Stimulated activated naive CD8-positive, alpha-beta T cell treated with anti-CD3 and anti-CD28 coated beads, Interleukin-15, Interleukin-2, amounts not matched to agents 100 U/mL and 50 U/mL, for 24 hours (primary cell): ENCODE measurements at regions not wholly inside any gene's neighbourhood (a gene's known extent, or its start where the extent isn't known, plus 50 kb on each side); places are given as distances from the start of the nearest gene placed in this dataset.

Experiments used
- ATAC-seq: fragments of 150-1000 bp; cut with Tn5 transposase; one replicate; pipeline ENCODE4 v1.10.0; 2021
- DNase-seq: peaks from one replicate; pipeline ENCODE4 v3.0.0; 2021

DNA sequence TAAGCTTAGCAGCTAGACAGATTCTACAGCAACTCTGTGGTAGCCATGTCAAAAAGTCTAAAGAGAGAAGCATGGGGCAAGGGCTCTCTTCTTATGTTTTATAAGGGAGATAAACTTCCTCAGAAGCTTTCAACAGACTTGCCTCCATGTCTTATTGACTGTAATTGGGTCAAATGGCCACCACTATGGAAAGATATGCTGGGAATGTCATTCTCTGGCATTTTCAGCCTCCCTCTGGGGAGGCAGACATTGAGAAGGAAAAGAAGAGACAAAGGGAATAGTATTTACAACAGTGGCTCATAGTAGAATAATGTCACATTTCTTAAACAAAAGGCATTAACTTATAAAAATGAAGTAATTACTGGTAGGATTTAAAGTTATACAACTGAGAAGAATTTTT is 1964.5 kb upstream of the PIK3C3 start:
- ATAC-seq (no peak), DNase-seq (no peak)

GRCh38 chr18:39976771-39977170 is 1978.3 kb upstream of the PIK3C3 start:
- DNase-seq: no peak
- no peak for ATAC-seq

- DNase-seq (no peak), ATAC-seq (no peak)
Measured at GRCh38 chr18:39972521-39972920, 1982.5 kb upstream of the PIK3C3 start.

DNA sequence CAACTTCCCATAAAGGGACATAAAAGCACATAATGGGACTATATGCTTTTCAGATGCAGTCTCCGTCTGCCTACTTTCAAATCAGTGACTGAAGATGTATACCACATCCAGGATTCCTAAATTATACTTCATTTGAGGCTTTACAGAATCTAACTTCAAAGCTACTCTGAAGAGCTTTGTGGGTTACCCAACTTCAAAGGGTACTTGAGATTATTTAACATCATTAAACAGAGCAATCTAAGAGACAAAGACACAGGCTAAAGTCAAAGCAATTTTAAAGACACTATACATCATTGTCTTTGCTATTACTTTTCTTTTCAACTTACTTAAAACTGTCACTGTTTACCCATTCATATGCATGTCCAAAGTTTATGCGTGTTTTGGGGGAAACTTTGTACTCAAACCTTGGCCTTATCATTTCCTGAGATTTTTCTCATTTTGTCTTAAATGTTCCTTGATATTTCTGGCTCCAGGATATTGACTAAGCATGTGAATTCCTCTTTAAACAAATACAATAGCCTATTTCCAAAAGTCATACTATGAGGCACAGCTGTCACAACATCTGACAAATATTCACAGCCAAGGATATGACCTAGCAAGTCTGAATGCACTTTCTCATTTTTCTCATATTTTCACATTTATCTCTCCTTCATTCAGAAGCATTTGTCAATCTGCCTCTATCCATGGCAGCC is 1985.1 kb upstream of the PIK3C3 start:
- ATAC-seq: no peak
- no peak for DNase-seq

- ATAC-seq: no peak
- no peak for DNase-seq
Measured at GRCh38 chr18:39966275-39966674, 1988.8 kb upstream of the PIK3C3 start.

DNA sequence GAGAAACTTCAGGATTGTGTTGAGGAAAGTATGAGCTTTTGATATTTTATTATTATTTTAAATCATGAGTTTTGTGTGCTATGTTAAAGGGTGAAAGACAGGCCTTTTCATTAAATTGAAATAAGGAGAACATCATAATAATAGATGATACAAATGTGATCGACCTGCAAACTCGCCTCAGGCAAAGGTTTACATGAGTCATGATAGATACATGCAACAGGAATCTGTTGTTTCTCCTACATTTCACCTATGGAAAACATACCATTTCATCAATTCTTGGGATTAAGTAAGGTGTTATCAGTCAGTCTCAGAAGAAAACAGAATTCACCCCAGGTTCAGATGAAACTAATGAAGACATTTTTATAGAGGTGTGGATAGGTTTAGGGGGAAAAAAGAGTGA is 1992.5 kb upstream of the PIK3C3 start:
- ATAC-seq (no peak), DNase-seq (no peak)

DNA sequence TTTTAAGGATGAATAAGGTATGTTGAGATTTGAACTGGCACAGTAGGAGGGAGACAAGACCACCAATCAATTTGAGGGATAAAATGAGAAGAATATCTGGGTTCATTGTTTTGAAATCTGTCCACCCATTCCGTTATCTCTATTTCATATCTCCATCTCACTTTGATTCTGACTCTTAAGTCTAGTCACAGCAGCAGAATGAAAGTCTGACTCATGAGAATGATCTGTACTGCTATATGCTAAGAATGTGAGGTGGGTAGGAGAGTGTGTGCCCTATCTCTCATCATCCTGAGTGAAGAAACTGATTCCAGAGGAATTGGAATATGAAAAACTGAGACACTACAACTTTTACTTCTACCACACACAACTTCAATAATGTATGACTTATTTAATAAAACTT is 1994.5 kb upstream of the PIK3C3 start:
- no peak for DNase-seq
- ATAC-seq: no peak

DNA sequence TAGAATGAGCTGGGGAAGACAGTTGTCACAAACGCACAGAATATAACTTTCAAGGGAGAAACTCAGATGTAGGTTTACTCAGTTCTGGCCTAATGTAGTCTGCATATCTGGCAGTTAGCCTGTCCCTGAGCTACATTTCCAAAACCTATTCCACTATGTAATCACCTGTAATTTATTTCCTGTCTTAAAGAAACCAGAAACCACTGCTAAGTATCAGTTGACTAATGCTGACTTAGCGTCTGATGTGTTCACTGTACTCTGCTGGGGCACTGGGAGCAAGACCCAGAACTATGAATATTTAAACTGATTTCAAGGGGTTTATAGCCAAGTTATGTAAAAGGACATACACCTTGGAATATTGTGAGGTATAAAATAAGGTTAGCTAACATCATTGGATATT is 1995.2 kb upstream of the PIK3C3 start:
- DNase-seq: no peak
- ATAC-seq: no peak

DNA sequence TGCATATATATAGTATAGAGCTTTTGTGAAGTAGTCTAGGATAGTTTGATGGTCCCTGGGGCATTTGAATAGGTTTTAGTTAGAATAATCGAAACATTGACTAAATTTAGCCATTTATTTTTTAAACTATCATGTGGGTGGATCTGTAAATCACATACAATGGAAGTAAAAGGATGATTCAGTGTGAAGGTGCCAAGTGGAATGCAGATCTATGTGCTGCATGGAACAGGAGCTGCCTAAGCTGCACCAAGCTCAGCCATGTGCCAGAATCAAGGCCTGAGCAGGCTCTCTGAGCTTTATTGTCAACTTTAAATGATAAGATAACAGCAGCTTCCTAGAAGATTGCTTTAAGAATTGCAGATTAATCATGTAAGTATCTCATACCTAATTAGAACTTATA is 1996.2 kb upstream of the PIK3C3 start:
- DNase-seq: no peak
- ATAC-seq: no peak

DNA sequence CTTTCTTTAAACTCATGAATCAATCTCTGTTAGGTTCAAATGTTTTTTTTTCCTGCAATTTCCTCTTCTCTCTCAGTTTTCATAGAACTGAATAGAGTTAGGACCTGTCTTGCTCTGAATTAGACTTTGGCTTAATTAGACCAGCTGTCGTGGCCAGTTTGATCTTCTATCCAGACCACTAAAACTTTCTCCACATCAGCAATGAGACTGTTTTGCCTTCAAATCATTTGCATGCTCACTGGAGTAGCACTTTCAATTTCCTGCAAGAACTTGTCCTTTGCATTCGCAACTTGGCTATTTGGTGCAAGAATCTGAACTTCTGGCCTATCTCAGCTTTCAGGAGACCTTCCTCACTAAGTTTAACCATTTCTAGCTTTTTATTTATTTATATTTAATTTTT is 2002.2 kb upstream of the PIK3C3 start:
- ATAC-seq (no peak), DNase-seq (no peak)

GRCh38 chr18:39951142-39951720 is 2003.8 kb upstream of the PIK3C3 start:
- ATAC-seq (no peak), DNase-seq (no peak)

- no peak for DNase-seq
- ATAC-seq: no peak
Measured at GRCh38 chr18:39946623-39947061, 2008.4 kb upstream of the PIK3C3 start.

DNA sequence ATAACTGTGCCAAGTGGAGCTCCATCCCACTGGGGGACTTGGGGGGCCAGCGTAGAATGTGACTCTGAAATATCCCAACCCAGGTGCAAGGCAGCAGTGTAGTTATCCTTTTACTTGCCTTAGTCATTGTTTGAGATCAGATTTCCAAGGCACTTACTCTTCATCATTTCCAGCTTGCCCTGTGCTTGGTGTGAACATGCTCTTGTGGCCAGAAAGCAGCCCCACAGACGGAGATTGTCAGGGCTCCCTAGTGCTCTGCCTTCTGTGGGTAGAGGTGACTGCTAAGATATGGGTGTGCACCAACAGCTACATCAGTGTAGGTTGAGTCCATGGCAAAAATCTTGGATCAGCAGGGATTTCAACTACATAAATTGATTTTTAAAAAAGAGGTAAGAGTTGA is 2010.0 kb upstream of the PIK3C3 start:
- DNase-seq (no peak), ATAC-seq (no peak)

- DNase-seq: no peak
- no peak for ATAC-seq
Measured at GRCh38 chr18:39942702-39943101, 2012.3 kb upstream of the PIK3C3 start.

GRCh38 chr18:39938676-39939608 is 2016.1 kb upstream of the PIK3C3 start:
- ATAC-seq: no peak
- no peak for DNase-seq

GRCh38 chr18:39935598-39935997 is 2019.4 kb upstream of the PIK3C3 start:
- ATAC-seq: no peak
- no peak for DNase-seq

DNA sequence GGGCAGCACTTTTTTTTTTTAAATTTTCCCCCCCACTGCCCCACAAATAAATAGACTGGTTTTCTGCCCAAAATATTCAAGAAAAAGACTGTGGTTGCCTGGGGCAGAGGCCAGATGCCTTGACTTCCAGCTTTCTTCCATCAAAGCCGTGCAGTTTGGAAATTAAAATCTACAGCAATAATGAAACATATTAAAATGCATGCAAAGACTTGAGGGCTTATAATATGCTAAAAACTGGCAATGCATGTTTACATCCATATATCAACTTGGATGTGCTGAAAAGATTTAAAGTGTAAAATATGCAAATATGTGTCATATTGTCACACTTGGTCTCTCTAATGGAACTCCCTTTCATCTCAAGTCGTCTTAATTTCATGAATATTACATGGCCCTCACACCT is 2036.2 kb upstream of the PIK3C3 start:
- ATAC-seq (no peak), DNase-seq (no peak)

GRCh38 chr18:39913672-39914366 is 2041.2 kb upstream of the PIK3C3 start:
- DNase-seq (no peak), ATAC-seq (no peak)

GRCh38 chr18:39911716-39912115 is 2043.3 kb upstream of the PIK3C3 start:
- ATAC-seq (no peak), DNase-seq (no peak)

DNA sequence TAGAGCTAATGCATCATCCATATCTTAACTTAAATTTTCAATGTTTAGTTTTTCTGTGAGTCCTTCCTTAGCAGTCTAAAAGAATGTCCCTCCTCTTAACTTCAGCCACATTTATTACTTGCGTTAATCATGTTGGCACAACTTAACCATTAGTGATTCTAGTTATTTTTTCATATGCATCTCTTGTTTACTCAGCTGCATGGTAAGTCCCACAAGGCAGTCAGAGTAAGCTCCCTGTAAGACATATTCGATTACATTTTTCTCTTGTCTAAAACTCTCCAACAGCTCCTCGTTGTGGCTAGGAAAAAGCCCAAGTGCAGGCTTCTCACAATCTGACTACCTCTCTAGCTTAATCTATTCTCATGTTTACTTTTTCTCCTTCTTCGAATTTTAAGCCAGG is 2045.3 kb upstream of the PIK3C3 start:
- ATAC-seq (no peak), DNase-seq (no peak)

DNA sequence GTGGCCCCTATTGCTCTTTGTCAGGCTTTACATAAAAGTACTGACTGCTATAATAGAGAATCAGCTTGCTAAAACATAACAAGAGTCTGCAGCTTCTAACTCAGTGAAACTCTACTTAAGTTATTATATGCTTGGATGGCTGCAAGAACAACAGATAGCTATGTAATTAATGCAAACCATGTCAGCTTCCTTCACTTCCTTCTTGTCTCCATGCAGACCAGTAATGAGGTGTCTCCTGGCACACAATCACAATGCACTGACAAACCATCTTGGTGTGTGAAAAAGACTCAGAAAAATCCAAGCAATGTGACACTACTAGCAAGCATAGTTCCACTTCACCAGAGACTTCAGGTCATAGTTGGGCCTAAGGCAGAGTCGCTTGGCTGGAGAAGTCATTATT is 2068.9 kb upstream of the PIK3C3 start:
- no peak for DNase-seq
- no peak for ATAC-seq

DNA sequence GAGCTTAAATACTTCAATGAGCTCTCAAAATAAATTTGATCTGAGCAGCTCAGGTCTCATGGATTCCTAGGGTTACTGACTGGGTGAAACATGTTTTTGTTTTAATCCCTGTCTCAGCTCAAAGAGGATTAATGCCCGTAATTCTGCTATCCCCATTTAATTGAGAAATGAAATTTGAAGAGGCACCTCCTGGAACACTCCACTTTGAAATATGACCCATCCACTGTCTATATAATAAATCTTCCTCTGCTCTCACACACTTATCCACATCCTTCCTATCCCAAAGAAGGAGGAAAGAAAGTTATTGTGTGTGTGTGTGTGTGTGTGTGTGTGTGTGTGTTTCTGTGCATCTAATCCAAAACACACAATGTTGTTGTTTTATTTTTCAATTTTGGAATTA is 2082.4 kb upstream of the PIK3C3 start:
- ATAC-seq (no peak), DNase-seq (no peak)

DNA sequence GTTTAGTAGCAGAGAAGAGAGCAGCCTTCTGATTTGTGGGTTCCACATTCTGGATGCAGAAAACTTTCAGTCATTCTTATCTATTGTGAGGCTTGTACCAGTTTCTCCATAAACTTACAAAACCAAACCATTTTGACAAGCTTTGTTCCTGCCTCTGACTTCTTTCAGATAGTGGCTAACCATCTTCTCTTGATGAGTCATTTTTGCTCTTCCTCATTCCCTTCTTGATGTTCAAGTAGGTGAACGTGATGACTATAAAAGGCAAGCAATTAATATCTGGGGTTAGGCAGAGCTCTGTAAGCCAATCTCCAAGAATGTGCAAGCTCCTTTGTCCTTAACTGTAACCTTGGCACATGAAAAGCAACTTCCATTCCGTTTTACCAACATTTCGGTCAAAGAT is 2083.1 kb upstream of the PIK3C3 start:
- ATAC-seq (no peak), DNase-seq (no peak)
